Panc1 (cell line): ENCODE measurements at regions not wholly inside any gene's neighbourhood (a gene's known extent, or its start where the extent isn't known, plus 50 kb on each side); places are given as distances from the start of the nearest gene placed in this dataset.

Source experiments
- CTCF ChIP-seq: fragments of 450-650 bp; IDR thresholded peaks from 2 replicates; pipeline ENCODE4 v1.5.1; 2017; ENCODE audit warnings: mild to moderate bottlenecking
- POLR2AphosphoS5 ChIP-seq: IDR thresholded peaks from 2 replicates; pipeline ENCODE4 v1.6.1; 2012; ENCODE audit warnings: mild to moderate bottlenecking, low read depth, low read length, moderate library complexity
- TF ChIP-seq, protein P1 (sequence below), 2 experiments: IDR thresholded peaks; 2 replicates each; pipeline ENCODE4 v1.6.1; 2011 to 2012; ENCODE audit warnings: low read depth in 2 of 2, control low read depth in 1 of 2, low read length in 1 of 2, mild to moderate bottlenecking in 1 of 2, moderate library complexity in 1 of 2; ENCODE audit not compliant: insufficient read depth in 1 of 2

DNA sequence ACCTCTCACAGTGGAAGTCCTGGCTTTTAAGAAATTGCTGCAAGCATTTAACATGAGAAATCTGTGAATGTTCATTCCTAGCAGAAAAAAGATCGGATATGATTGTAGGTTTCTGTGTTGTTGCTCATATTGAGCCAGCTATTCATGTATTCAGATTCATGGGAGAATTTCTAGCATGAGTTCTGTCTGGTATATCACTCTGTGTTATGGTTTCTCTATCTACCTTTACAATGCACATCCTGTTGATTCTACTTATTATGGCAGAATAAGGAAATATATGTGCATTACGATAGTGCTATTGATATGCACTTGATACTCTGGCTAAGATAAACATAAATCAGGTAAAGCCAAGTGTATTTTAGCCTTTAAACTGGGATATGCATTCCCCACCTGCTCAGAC is 138.2 kb downstream of the KCNRG start:
- TF ChIP-seq, protein P1, sequence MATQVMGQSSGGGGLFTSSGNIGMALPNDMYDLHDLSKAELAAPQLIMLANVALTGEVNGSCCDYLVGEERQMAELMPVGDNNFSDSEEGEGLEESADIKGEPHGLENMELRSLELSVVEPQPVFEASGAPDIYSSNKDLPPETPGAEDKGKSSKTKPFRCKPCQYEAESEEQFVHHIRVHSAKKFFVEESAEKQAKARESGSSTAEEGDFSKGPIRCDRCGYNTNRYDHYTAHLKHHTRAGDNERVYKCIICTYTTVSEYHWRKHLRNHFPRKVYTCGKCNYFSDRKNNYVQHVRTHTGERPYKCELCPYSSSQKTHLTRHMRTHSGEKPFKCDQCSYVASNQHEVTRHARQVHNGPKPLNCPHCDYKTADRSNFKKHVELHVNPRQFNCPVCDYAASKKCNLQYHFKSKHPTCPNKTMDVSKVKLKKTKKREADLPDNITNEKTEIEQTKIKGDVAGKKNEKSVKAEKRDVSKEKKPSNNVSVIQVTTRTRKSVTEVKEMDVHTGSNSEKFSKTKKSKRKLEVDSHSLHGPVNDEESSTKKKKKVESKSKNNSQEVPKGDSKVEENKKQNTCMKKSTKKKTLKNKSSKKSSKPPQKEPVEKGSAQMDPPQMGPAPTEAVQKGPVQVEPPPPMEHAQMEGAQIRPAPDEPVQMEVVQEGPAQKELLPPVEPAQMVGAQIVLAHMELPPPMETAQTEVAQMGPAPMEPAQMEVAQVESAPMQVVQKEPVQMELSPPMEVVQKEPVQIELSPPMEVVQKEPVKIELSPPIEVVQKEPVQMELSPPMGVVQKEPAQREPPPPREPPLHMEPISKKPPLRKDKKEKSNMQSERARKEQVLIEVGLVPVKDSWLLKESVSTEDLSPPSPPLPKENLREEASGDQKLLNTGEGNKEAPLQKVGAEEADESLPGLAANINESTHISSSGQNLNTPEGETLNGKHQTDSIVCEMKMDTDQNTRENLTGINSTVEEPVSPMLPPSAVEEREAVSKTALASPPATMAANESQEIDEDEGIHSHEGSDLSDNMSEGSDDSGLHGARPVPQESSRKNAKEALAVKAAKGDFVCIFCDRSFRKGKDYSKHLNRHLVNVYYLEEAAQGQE (IDR thresholded peaks at IDR 0.05; ENCODE audit: insufficient read depth in 1 of 2, low read depth in 2 of 2, low read length in 1 of 2): no peak
- TF ChIP-seq CTCF (no peak), POLR2AphosphoS5 (no peak)
